NCI-H2227 (cell line): ENCODE measurements at regions not wholly inside any gene's neighbourhood (a gene's known extent, or its start where the extent isn't known, plus 50 kb on each side); places are given as distances from the start of the nearest gene placed in this dataset.

ENCODE experiments used
- DNase-seq: peaks from one replicate; lab custom pipeline; 2025; ENCODE audit not compliant: unreplicated experiment; lab: John Stamatoyannopoulos, UW

DNA sequence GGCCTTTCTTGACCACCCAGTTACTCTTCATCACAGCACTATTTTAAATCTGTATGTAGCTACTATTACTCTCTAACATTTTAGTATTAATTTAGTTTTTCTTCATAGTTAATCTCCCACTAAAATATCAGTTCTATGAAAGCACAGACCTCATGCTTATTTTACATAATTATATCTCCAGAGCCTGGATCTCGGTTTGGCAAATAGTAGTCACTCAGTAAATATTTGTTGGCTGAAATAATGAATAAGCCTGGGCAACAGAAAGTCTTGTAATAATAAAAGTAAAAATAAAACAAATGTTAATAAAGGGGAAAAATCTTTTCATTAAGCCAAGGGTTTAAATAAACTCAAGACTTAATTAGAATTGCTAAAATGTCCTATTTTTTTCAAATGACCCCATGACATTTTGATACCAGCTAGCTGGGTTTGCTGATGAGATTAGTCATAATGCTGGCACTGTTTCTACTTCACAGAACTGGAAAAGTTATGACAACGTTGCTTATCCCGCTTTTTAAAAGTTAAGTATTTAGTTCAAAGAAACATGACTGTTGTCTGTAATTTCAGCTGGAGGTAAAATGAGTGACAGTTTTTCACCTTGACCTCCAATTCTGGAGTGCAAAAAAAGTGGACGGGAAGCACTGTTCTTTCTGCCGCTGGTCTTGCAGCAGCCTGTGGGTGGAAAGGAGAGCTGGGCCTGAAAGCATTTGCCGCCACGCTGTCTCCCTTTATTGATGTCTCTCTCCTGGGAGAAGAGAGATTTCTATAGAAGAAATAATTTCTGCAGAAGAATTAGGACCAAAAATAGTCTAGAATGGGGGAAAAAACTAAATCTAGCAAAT, 85.2 kb upstream of the SPATA13 start:
- no peak for DNase-seq

DNA sequence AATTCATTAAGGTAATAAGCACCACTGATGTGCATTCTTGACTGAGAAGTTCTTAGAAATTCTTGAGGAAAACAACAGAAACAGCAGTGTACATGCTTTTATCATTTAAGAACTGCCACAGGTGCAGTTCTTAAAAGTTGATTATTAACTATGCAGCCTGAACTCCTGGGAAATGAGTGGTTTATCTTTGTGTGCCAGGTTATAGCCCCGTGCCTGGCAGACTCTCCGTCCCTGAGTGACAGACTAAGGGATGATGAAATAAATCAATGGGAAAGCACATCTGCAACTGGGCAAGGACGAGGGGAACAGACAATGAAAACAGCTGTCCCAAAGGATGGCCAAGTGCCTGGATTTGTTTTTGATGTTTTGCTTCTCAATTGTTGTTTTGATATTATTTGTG, 84.4 kb upstream of the SPATA13 start:
- no peak for DNase-seq

DNA sequence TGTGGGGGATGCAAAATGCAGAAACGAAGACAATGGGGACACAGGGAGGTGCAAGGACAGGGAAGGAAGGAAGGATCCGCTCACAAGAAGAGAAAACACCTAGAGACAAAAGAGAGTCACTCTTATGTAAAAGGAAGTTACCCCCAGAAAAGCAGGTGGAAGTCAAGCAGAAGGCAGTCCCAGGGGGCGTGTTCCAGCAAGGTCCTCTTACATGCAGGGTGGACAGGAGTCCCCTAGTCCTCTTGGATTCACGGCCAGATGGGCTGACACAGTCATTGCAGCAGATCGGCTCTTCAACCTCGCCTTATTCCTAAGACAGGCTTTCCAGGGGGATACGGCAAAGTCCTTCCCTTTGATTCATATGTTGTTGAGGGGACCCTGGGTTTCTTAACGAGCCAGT, 83.9 kb upstream of the SPATA13 start:
- no peak for DNase-seq

DNA sequence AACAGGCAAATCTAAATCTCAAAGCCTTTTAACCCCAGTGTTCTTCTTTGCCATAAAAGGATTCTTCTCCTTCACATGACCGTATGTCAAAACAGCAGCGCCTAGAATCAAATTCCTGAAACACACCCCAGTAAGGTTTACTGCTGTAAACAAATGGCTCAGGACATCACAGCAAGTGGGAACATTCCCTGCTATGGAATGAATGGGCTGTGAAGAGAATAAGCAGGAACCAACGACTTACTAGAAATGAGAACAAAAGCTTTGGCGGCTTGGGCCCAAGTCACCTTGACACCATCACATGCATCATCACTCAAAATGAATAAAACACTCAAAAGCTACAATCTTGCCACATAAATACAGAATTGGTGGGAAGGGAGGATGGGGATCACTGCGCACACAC, 80.4 kb upstream of the SPATA13 start:
- DNase-seq: no peak

DNA sequence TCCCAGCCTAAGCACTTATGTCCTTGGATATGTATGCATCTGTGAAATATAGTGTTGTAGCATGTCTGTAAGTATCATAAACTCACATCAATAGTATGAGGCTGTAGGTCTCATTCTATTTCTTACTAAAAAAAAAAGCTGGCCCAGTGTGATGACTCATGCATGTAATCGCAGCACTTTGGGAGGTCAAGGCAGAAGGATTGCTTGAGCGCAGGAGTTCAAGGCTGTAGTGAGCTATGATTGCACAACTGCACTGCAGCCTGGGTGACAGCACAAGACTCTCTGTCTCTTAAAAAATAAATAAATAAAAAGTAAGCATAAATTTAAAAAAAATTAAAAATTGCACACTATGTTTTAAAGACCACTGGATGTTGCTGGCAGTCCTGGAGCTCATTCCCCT, 79.1 kb upstream of the SPATA13 start:
- DNase-seq: no peak

- no peak for DNase-seq
Observed at GRCh38 chr13:24083141-24083540, 77.4 kb upstream of the SPATA13 start.

- DNase-seq: peak; percentile 87
Observed at GRCh38 chr13:24083722-24084421, 76.6 kb upstream of the SPATA13 start.

DNA sequence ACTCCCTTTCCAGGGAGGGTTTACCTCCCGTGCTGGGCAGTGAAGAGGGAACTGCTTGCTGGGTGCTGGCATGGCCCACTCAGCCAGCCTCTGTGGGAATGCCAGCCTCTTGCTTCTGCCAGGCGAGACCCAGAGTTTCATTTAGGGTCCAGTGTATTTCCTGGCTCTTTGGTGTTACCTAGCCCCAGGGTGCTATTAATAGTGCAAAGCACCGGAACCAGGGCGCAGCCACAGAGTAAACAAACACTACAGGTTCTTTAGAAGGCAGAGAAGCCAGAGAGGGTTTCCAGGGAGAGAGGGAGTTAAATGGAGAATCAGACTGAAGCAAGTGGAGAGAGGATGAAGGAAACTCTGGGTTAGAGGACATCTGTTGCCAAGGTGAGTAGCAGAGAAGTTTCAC, 74.9 kb upstream of the SPATA13 start:
- no peak for DNase-seq

- DNase-seq: no peak
Observed at GRCh38 chr13:24086642-24087041, 73.9 kb upstream of the SPATA13 start.

- no peak for DNase-seq
Observed at GRCh38 chr13:24087605-24088225, 72.8 kb upstream of the SPATA13 start.

DNA sequence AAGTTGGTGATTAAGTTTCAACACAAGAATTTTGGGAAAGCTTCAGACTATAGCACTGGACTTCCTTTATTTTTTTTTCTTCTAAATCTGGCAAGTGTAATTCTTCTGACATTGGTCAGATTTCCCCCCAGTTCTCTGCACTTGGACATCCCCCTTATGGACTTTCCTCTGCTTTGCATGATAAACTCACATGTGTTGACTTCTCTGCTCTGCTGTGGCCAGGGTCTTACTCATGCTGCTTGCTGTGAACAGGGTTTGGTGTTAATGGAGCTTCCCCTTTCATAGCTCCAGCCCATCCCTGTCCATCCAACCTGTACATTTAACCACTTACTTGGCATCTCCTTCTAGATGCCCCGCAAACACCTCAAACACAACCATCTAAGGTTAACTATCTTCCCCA, 70.5 kb upstream of the SPATA13 start:
- no peak for DNase-seq

DNA sequence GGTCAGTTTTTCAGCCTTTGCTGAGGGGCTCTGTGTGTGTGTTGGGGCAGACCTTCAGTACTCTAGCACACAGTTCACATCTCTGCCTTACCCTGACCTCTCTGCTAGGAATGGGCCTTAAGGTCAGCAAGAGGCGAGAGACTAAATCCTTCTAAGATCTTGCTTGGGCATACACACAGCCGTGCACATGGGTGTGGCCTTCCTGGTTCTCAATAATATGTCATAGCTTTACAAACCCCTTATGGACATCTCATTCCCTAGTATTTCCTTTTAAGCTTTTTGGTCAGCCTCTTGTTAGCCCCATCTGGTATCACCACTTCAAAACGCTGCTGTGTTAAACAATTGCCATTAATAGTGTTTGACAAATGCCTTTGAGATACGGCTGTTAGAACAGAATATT, 69.4 kb upstream of the SPATA13 start:
- DNase-seq: no peak

DNA sequence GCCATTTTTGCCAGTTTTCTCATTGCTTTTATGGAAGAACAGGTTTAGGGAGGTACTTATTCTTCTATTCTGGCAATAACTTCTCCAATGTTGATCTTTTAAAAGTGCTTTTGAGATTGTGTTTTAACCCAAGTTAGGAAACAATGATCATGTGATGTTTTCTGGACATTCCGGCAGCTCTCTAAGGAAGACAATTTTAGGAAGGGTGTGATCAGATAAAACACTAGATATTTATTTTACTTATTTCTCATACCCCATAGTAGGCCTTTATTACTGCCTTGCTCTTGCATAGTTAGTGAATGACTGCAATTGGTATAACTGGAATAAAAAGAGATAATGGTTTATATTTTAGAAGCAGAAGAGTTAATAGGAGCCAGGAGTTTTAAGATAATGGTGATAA, 68.4 kb upstream of the SPATA13 start:
- no peak for DNase-seq

- no peak for DNase-seq
Observed at GRCh38 chr13:24093047-24093446, 67.5 kb upstream of the SPATA13 start.

DNA sequence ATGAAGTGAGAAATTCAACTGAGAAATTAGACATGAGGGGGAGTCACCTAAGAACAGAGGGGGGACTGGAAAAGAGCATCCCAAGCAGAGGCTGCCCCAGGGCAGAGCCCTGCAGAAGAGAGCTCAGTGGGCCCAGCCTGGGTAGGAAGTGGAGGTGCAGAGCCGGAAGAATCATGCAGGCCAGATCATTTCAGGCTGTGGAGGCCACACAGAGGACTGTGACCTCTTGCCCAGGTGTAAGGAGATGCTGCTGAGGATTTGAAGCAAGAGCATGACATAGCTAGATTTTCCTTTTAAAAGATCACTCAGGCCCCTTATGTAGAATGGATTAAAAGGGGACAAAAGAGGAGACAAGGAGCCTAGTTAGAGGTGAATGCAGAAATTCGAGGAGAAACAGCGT, 63.9 kb upstream of the SPATA13 start:
- no peak for DNase-seq

DNA sequence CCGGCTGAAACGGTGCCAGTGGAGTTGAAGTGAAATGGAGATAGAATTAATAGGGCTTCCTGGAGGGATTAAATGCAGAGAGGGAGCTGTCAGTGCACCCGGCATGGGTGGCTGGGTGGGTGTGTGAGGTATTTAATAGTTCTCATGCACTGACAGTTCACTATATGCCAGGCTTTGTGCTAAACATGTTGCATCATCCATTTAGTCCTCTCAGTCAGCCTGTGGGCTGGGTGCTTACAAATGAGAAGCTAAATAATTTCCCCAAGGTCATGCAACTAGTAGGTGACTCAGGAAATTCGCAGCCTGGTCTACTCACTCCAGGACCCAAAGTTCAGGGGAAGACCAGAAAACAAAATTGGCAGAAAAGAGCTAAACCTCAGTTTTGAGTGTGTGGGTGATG, 63.5 kb upstream of the SPATA13 start:
- DNase-seq: no peak

- DNase-seq: no peak
Observed at GRCh38 chr13:24097667-24098066, 62.9 kb upstream of the SPATA13 start.

GRCh38 chr13:24099490-24099889, 61.0 kb upstream of the SPATA13 start:
- no peak for DNase-seq

DNA sequence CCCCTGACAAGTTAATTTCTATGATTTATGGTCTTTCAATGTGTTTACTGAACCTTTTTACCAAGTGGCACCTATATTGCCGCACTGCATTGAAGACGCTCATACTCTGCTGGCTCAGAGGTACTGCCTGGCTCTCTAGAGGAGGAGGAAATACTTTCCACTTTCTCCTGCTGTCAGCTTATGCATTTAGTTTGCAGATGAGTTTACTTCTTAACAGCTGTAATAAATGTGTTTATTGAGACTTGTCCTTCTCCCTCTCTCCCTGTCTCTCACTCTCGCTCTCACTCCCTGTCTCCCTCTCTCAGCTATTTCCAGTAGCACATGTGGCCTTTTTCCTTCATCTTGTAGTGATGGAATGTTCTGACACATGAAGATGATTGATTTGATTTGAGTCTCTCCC, 60.3 kb upstream of the SPATA13 start:
- peak; percentile 22 for DNase-seq

DNA sequence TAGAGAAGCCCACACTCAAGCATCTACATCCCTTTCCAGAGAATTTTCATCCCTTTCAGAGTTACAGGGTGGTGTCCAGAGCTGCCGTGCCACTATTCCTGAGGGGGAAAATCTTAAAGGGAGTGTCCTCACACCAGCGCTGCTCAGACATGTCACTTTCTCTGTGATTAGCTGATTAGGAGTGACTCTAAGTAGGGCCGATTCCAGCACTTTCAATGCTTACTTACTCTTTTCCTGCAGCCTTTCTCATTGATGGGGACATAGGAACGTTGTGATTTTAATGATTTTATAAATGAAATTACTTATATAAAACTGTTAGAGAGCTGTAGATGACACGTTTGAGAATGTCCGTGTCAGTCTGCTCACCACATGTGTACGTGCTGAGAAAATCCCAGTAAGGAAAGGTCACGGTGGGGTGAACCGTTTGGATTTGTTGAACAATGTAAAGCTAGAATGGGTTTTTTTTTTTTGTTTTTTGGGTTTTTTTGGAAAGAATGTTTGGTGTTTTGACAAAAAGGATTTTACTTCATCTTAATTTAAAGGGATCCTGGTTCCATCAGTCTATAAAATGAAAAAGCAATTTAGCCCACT, 56.6 kb upstream of the SPATA13 start:
- DNase-seq: no peak

- no peak for DNase-seq
Observed at GRCh38 chr13:24104723-24105122, 55.8 kb upstream of the SPATA13 start.

DNA sequence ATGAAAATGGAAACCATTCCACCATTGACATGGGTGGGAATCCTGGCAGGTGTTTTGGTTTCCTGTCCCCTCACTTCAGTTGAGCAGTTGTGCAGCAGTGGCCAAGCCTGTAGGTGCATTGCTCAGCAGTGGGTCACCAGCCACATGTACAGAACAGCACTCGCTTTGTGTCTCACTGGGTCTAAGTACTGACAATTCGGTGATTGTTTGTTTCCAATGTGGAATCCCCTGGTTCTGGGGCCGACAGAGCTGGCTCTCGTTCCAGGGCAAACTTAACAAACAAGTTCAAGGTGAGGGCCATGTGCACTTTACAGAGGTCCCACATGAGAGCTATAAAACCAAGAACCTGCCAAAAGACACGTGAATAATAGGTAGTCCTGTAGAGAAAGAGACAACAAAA, 54.1 kb upstream of the SPATA13 start:
- DNase-seq: no peak
